Fibroblast of lung (primary cell): ENCODE measurements at regions not wholly inside any gene's neighbourhood (a gene's known extent, or its start where the extent isn't known, plus 50 kb on each side); places are given as distances from the start of the nearest gene placed in this dataset.

Source experiments
- EZH2 ChIP-seq: IDR thresholded peaks from 2 replicates; pipeline ENCODE4 v1.5.1; 2012; ENCODE audit warnings: low read length, control low read depth, mild to moderate bottlenecking; ENCODE audit errors: missing control alignments
- TF ChIP-seq, protein P1 (sequence below), 2 donors: IDR thresholded peaks in 1 of 2; conservative IDR thresholded peaks in 1 of 2; 1 replicate in 1 of 2; 2 replicates in 1 of 2; pipeline ENCODE4 v1.5.1; 2011 to 2012; ENCODE audit warnings: low read length in 2 of 2, control low read depth in 1 of 2, inconsistent platforms in 1 of 2, low read depth in 1 of 2, mild to moderate bottlenecking in 1 of 2

DNA sequence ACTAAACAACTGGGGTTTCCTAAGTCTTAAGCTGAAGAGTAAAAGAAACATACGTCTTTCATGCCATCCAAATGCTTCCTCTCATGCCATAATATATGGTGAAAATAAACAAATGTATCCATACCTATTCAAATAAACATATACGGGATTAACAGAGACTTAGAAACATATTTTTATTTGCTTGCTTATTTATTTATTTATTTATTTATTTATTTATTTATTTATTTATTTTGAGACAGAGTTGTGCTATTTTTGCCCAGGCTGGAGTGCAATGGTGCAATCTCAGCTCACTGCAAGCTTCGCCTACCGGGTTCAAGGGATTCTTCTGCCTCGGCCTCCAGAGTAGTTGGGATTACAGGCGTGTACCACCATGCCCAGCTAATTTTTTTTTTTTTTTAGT, 291.6 kb upstream of the CNTN5 start:
- TF ChIP-seq, protein P1, sequence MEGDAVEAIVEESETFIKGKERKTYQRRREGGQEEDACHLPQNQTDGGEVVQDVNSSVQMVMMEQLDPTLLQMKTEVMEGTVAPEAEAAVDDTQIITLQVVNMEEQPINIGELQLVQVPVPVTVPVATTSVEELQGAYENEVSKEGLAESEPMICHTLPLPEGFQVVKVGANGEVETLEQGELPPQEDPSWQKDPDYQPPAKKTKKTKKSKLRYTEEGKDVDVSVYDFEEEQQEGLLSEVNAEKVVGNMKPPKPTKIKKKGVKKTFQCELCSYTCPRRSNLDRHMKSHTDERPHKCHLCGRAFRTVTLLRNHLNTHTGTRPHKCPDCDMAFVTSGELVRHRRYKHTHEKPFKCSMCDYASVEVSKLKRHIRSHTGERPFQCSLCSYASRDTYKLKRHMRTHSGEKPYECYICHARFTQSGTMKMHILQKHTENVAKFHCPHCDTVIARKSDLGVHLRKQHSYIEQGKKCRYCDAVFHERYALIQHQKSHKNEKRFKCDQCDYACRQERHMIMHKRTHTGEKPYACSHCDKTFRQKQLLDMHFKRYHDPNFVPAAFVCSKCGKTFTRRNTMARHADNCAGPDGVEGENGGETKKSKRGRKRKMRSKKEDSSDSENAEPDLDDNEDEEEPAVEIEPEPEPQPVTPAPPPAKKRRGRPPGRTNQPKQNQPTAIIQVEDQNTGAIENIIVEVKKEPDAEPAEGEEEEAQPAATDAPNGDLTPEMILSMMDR (conservative IDR thresholded peaks at IDR 0.05 in 1 of 2, IDR thresholded peaks at IDR 0.05 in 1 of 2; ENCODE audit: low read depth in 1 of 2, low read length in 2 of 2), result no peak
- TF ChIP-seq EZH2, result no peak
